ENCODE measurements at regions not wholly inside any gene's neighbourhood (a gene's known extent, or its start where the extent isn't known, plus 50 kb on each side); places are given as distances from the start of the nearest gene placed in this dataset.

GRCh38 chr14:44109036-44109435 lies 398.0 kb downstream of the FSCB start:
- BruUV-seq (replicated peaks): no TSS peak
- ChIA-PET POLR2A (no interaction called here), CTCF (ENCODE audit: low intra/inter-chr PET ratio, low total read pairs) (no interaction called here)
- no peaks in the 10 kb centered on the region for H4K20me1 ChIP-seq (ENCODE audit: insufficient read depth, low read length)
- WGBS (ENCODE audit: low lambda C conversion rate): 77% methylated on average over 1 of the region's 1 CpG
- no peak for FAIRE-seq
- H3K27me3 ChIP-seq (ENCODE audit: control insufficient read depth in 1 of 2, insufficient read depth in 2 of 2, low read length in 2 of 2): no peaks in the 10 kb centered on the region
- in situ Hi-C loops (cut with HindIII; ENCODE audit: extremely low pct_ligation_motif_present, low pct_unique_long_range_greater_than_20kb) (no loop called here), intact Hi-C loops (cut with micrococcal nuclease; ENCODE audit: unreplicated experiment) (no loop called here)
- no peak for ATAC-seq
- no peak overlapping the region for H3K9ac ChIP-seq (ENCODE audit: insufficient read depth, low read depth, low read length)
- H3K4me3 ChIP-seq (replicated peaks in 1 of 3; ENCODE audit: insufficient read depth in 1 of 3, low read depth in 2 of 3, low read length in 3 of 3): no peak overlapping the region
- no peak overlapping the region for H3K27ac ChIP-seq (ENCODE audit: extremely low read length, insufficient read depth, low read length)
- peaks cover 55% of the 10 kb centered on the region for H3K9me3 ChIP-seq (ENCODE audit: low read length)
- no peak overlapping the region for H3K4me2 ChIP-seq (ENCODE audit: low read depth, low read length)
- H3K36me3 ChIP-seq (replicated peaks in 1 of 2; ENCODE audit: control insufficient read depth in 1 of 2, insufficient read depth in 2 of 2, low read length in 2 of 2): no peaks in the 10 kb centered on the region
- no peak for DNase-seq (ENCODE audit: low spot score)
- H2AFZ ChIP-seq (ENCODE audit: low read length): no peak overlapping the region
- no peaks in the 10 kb centered on the region for H3K4me1 ChIP-seq (ENCODE audit: insufficient read depth, low read length)
- no peaks in the 10 kb centered on the region for H3K79me2 ChIP-seq (ENCODE audit: insufficient read depth, low read length)
- no peak for TF ChIP-seq ZNF761 (CRISPR knock-in tag; conservative IDR thresholded peaks at IDR 0.05)
- no peak for TF ChIP-seq CTCF (CRISPR knock-in tag; IDR thresholded peaks at IDR 0.05)
- TF ChIP-seq HOXD1 (CRISPR knock-in tag; IDR thresholded peaks at IDR 0.05): no peak
- no peak for TF ChIP-seq GMEB2 (CRISPR knock-in tag; IDR thresholded peaks at IDR 0.05; ENCODE audit: low read depth)
- TF ChIP-seq ZNF18 (CRISPR knock-in tag; IDR thresholded peaks at IDR 0.05; ENCODE audit: insufficient replicate concordance): no peak
- TF ChIP-seq TEAD2 (CRISPR knock-in tag; IDR thresholded peaks at IDR 0.05): no peak
- no peak for TF ChIP-seq ZBTB7B (CRISPR knock-in tag; IDR thresholded peaks at IDR 0.05)
- no peak for TF ChIP-seq MXI1 (IDR thresholded peaks at IDR 0.05; ENCODE audit: borderline replicate concordance, low read depth, low read length)
- TF ChIP-seq THYN1 (CRISPR knock-in tag; IDR thresholded peaks at IDR 0.05; ENCODE audit: borderline replicate concordance, low read depth): no peak
- no peak for TF ChIP-seq ZNF512B (CRISPR knock-in tag; IDR thresholded peaks at IDR 0.05; ENCODE audit: borderline replicate concordance)
- TF ChIP-seq SOX6 (IDR thresholded peaks at IDR 0.05): no peak
- TF ChIP-seq SOX6 (CRISPR knock-in tag; IDR thresholded peaks at IDR 0.05): no peak
- TF ChIP-seq HOXA7 (CRISPR knock-in tag; IDR thresholded peaks at IDR 0.05): no peak
- TF ChIP-seq ZNF549 (CRISPR knock-in tag; IDR thresholded peaks at IDR 0.05): no peak
- no peak for TF ChIP-seq DZIP1 (CRISPR knock-in tag; IDR thresholded peaks at IDR 0.05)
- TF ChIP-seq YEATS4 (CRISPR knock-in tag; IDR thresholded peaks at IDR 0.05; ENCODE audit: borderline replicate concordance): no peak
